Cardiac fibroblast (primary cell): ENCODE measurements at regions not wholly inside any gene's neighbourhood (a gene's known extent, or its start where the extent isn't known, plus 50 kb on each side); places are given as distances from the start of the nearest gene placed in this dataset.
A peak's percentile ranks its signal among the peaks of the same experiment; 100 is the strongest.
"Not testable (repeated sequence)": the region's sequence is repeated elsewhere in the genome, so short reads cannot be mapped to it uniquely, and the experiment has no call there.

Source experiments
- DNase-seq, 2 donors: peaks; one replicate each; pipeline versions ENCODE4 v3.0.0 to v3.0.0-alpha.2; 2010; ENCODE audit warnings: low read depth in 2 of 2
- H3K4me3 ChIP-seq, 2 donors: replicated peaks in 1 of 2; 1 replicate in 1 of 2; 2 replicates in 1 of 2; pipeline ENCODE4 v1.5.1; 2011; ENCODE audit warnings: low read depth in 2 of 2, low read length in 2 of 2, mild to moderate bottlenecking in 2 of 2, moderate library complexity in 1 of 2
- CTCF ChIP-seq: IDR thresholded peaks from one replicate; pipeline ENCODE4 v1.5.1; 2011; ENCODE audit warnings: low read depth, mild to moderate bottlenecking, low read length, inconsistent platforms

DNA sequence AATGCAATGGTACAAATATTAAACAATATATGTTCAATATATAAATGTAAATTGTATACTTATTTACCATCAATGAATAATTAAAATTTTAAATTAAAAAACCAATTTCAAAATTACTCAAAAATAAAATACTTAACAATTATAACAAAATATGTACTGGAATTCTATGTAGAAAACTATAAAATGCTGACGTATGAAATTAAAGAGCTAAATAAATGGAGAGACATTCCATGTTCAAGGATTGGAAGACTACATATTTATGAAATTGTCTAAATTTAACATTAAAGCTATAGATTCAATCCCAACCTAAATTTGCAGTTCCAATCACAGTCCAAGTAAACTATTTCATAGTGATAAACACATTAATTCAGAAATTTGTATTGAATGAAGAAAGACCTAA lies 1522.4 kb downstream of the SI start:
- DNase-seq, result no peak
- TF ChIP-seq CTCF, result no peak

GRCh38 chr3:163552659-163552966 lies 1525.7 kb downstream of the SI start:
- TF ChIP-seq CTCF, result no peak
- no peak overlapping the region for H3K4me3 ChIP-seq
- no peak for DNase-seq

More for the DNA sequence above, 1522.4 kb downstream of the SI start:
- H3K4me3 ChIP-seq, result no peak overlapping the region

- not testable (repeated sequence) for H3K4me3 ChIP-seq, DNase-seq
Measured at GRCh38 chr3:163551915-163552658, 1526.2 kb downstream of the SI start.

GRCh38 chr3:163548015-163548414 lies 1530.3 kb downstream of the SI start:
- H3K4me3 ChIP-seq, result no peak overlapping the region
- no peak for TF ChIP-seq CTCF
- DNase-seq, result no peak

GRCh38 chr3:163547014-163547685 lies 1531.1 kb downstream of the SI start:
- H3K4me3 ChIP-seq, result no peak overlapping the region
- no peak for DNase-seq
- TF ChIP-seq CTCF, result no peak

DNA sequence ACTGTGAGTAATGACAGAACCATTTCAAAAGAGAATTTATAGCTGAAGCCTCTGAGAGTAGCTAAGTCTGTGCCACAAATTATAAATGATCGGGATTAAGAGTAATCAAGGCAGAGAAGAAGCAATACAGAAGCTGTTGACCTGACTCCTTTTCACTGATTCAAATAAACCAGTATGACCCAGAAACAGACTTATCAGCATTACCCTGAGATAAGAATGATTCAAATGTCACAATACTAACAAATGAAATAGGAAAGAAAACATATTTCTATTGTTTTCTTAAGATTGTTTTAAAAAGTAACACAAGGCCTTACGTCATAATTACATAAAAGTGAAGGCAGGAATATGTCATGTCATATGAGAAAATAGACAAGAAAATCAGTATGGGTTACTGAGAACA lies 1534.6 kb downstream of the SI start:
- peak in 1 of 2 donors; percentile 0 for DNase-seq
- TF ChIP-seq CTCF, result no peak
- no peak overlapping the region for H3K4me3 ChIP-seq

DNA sequence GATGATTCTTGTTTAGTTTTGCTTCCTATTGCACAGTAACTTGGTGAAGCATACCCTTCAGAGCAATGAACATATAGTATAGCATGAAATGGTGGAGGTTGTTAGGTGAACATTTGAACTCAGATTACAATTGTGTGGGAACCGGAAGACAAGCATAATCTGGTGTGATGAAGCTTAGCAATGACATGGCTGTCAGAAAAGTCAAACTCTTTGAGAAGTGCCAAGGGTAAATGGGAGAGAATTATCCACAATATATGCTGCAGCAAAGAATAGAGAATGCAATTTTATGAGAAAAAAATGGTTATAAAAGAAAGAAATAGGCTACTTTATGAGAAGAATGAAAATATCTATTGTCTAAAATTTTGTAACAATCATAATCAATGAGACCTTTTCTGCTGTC lies 1536.7 kb downstream of the SI start:
- H3K4me3 ChIP-seq, result no peak overlapping the region
- no peak for DNase-seq
- TF ChIP-seq CTCF, result no peak
